Sigmoid colon (tissue), 4 donors: ENCODE measurements at regions not wholly inside any gene's neighbourhood (a gene's known extent, or its start where the extent isn't known, plus 50 kb on each side); places are given as distances from the start of the nearest gene placed in this dataset.

ENCODE experiments used
- CTCF ChIP-seq, 4 experiments: fragments of 450-650 bp in 3 of 4; fragments of 200-600 bp in 1 of 4; IDR thresholded peaks; one replicate each; pipeline ENCODE4 v1.5.1; 2016 to 2019; ENCODE audit warnings: antibody characterized with exemption in 4 of 4, mild to moderate bottlenecking in 3 of 4, moderate library complexity in 2 of 4
- POLR2A ChIP-seq, 2 donors: fragments of 450-650 bp; IDR thresholded peaks; one replicate each; pipeline ENCODE4 v1.6.1; 2016; ENCODE audit warnings: antibody characterized with exemption in 2 of 2, mild to moderate bottlenecking in 2 of 2, moderate library complexity in 2 of 2
- POLR2AphosphoS5 ChIP-seq, 4 donors: sonication (generic); formaldehyde crosslinking; IDR thresholded peaks; one replicate each; pipeline ENCODE4 v1.6.1; 2017; ENCODE audit warnings: antibody characterized with exemption in 4 of 4

GRCh38 chr14:56902385-56902784, 92.1 kb upstream of the OTX2 start:
- no peak for TF ChIP-seq POLR2A (IDR thresholded peaks at IDR 0.05)
- no peak for TF ChIP-seq POLR2AphosphoS5 (IDR thresholded peaks at IDR 0.05)
- no peak for TF ChIP-seq CTCF (IDR thresholded peaks at IDR 0.05)
